Activated CD4-positive, alpha-beta T cell treated with anti-CD3 and anti-CD28 coated beads for 36 hours (primary cell): ENCODE measurements at regions not wholly inside any gene's neighbourhood (a gene's known extent, or its start where the extent isn't known, plus 50 kb on each side); places are given as distances from the start of the nearest gene placed in this dataset.

ENCODE experiments used
- ATAC-seq: fragments of 200-7000 bp; cut with Tn5 transposase; one replicate; pipeline ENCODE4 v1.10.0; 2021; ENCODE audit warnings: mild to moderate bottlenecking, moderate library complexity
- CTCF ChIA-PET: fragments of 350-600 bp; sonication (Branson Sonifier 250); formaldehyde crosslinking; loops from one replicate; lab custom pipeline; 2021; ENCODE audit warnings: antibody characterized with exemption; lab: Charles Lee
- POLR2A ChIA-PET: fragments of 350-600 bp; sonication (Branson Sonifier 250); formaldehyde crosslinking; loops from one replicate; lab custom pipeline; 2021; ENCODE audit warnings: antibody characterized with exemption, inconsistent platforms; lab: Charles Lee
- DNase-seq: peaks from one replicate; pipeline ENCODE4 v3.0.0-alpha.2; 2020
- H3K27ac Mint-ChIP-seq: one replicate; pipeline ENCODE4 v1.8.0; 2021; ENCODE audit warnings: mixed read lengths
- H3K27me3 Mint-ChIP-seq: one replicate; pipeline ENCODE4 v1.8.0; 2021; ENCODE audit warnings: mixed read lengths
- H3K36me3 Mint-ChIP-seq: one replicate; pipeline ENCODE4 v1.8.0; 2021; ENCODE audit warnings: low read depth, mixed read lengths
- H3K4me1 Mint-ChIP-seq: one replicate; pipeline ENCODE4 v1.8.0; 2021; ENCODE audit warnings: mixed read lengths
- H3K4me3 Mint-ChIP-seq: one replicate; pipeline ENCODE4 v1.8.0; 2021; ENCODE audit warnings: mild to moderate bottlenecking, moderate library complexity, mixed read lengths
- H3K9me3 Mint-ChIP-seq: one replicate; pipeline ENCODE4 v1.8.0; 2021; ENCODE audit warnings: low read depth, mixed read lengths
- intact Hi-C, 2 experiments: fragments of 100-400 bp; cut with DNase I in 1 of 2; cut with micrococcal nuclease in 1 of 2; formaldehyde crosslinking; loops; one replicate each; pipeline versions ENCODE4 v1.14.2 to v1.15.1; 2022 to 2024; cut with DNase I, micrococcal nuclease

- no peak overlapping the region for H3K27ac Mint-ChIP-seq
Measured at GRCh38 chr2:192247456-192247855, 52.7 kb upstream of the TMEFF2 start.

GRCh38 chr2:192246297-192246696 is 51.6 kb upstream of the TMEFF2 start:
- no peak for DNase-seq
- Mint-ChIP-seq H3K4me1 (no peaks in the 10 kb centered on the region), H3K4me3 (no peak overlapping the region), H3K36me3 (no peaks in the 10 kb centered on the region), H3K27me3 (peaks cover 10% of the 10 kb centered on the region), H3K27ac (no peak overlapping the region), H3K9me3 (peaks cover 2% of the 10 kb centered on the region)
- intact Hi-C loops: no loop called here
- ChIA-PET CTCF (interaction anchor here (0.7 kb wide), 1 partner anchor 119 kb away, joined by 3 read pairs; no protein-coding TSS in a partner anchor), POLR2A (no interaction called here)
- ATAC-seq: no peak

More at GRCh38 chr2:192247456-192247855, 52.7 kb upstream of the TMEFF2 start:
- peaks cover 6% of the 10 kb centered on the region for H3K27me3 Mint-ChIP-seq
- DNase-seq: no peak
- CTCF ChIA-PET: no interaction called here
- POLR2A ChIA-PET: interaction anchor here (0.6 kb wide), 1 partner anchor 353 kb away, joined by 3 read pairs; no protein-coding TSS in a partner anchor
- no peak overlapping the region for H3K4me3 Mint-ChIP-seq
- H3K4me1 Mint-ChIP-seq: no peaks in the 10 kb centered on the region
- intact Hi-C loops: no loop called here
- no peaks in the 10 kb centered on the region for H3K36me3 Mint-ChIP-seq
- peaks cover 2% of the 10 kb centered on the region for H3K9me3 Mint-ChIP-seq
- ATAC-seq: no peak

- no peak overlapping the region for H3K4me3 Mint-ChIP-seq
- intact Hi-C loops: no loop called here
- no peaks in the 10 kb centered on the region for H3K36me3 Mint-ChIP-seq
- H3K9me3 Mint-ChIP-seq: peaks cover 2% of the 10 kb centered on the region
- DNase-seq (no peak), ATAC-seq (no peak)
- no peaks in the 10 kb centered on the region for H3K4me1 Mint-ChIP-seq
- POLR2A ChIA-PET: no interaction called here
- CTCF ChIA-PET: interaction anchor here (0.7 kb wide), 1 partner anchor 118 kb away, joined by 3 read pairs; no protein-coding TSS in a partner anchor
- H3K27me3 Mint-ChIP-seq: peaks cover 10% of the 10 kb centered on the region
- no peak overlapping the region for H3K27ac Mint-ChIP-seq
Measured at GRCh38 chr2:192245329-192245728, 50.6 kb upstream of the TMEFF2 start.
